GM23338 (cell line): ENCODE measurements at regions not wholly inside any gene's neighbourhood (a gene's known extent, or its start where the extent isn't known, plus 50 kb on each side); places are given as distances from the start of the nearest gene placed in this dataset.

ENCODE experiments used
- EZH2 ChIP-seq: fragments of 200-600 bp; sonication (generic); IDR thresholded peaks from one replicate; pipeline ENCODE4 v1.8.0; 2017; ENCODE audit warnings: antibody characterized with exemption, mild to moderate bottlenecking, low read depth; ENCODE audit not compliant: unreplicated experiment
- EZH2phosphoT487 ChIP-seq: fragments of 200-600 bp; sonication (generic); IDR thresholded peaks from one replicate; pipeline ENCODE4 v1.8.1; 2018; ENCODE audit warnings: antibody characterized with exemption; ENCODE audit not compliant: unreplicated experiment
- POLR2AphosphoS5 ChIP-seq: IDR thresholded peaks from 2 replicates; pipeline ENCODE4 v1.6.1; 2016; ENCODE audit warnings: antibody characterized with exemption, low read depth
- TF ChIP-seq, protein P1 (sequence below), 2 experiments: fragments of 200-600 bp in 1 of 2; sonication (generic) in 1 of 2; conservative IDR thresholded peaks; 2 replicates each; pipeline versions ENCODE4 v1.5.1 to v1.6.1; 2016 to 2017; ENCODE audit warnings: antibody characterized with exemption in 2 of 2, low read depth in 2 of 2, mild to moderate bottlenecking in 2 of 2, moderate library complexity in 1 of 2
- TF ChIP-seq, protein P2 (sequence below): IDR thresholded peaks from 2 replicates; pipeline ENCODE4 v1.6.1; 2016; ENCODE audit warnings: antibody characterized with exemption

DNA sequence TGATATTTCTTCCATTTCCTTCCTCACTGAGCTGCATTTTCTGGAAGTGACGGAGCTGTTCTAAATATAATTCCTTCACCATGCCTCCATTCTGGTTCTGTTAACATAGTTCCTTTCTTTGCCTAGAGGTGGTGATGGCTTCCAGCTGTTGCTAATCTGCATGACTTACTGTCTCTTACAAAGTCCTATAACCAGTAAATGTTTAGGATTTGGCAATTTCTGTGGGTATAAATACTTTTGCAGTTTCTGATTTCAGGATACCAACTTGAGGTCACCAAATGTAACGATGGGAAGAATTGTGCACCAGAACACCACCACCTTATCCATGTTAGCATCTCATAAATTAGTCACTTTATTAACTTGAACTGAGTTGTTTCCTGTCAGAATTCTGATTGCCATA is 101.7 kb upstream of the FN1 start:
- TF ChIP-seq, protein P1, sequence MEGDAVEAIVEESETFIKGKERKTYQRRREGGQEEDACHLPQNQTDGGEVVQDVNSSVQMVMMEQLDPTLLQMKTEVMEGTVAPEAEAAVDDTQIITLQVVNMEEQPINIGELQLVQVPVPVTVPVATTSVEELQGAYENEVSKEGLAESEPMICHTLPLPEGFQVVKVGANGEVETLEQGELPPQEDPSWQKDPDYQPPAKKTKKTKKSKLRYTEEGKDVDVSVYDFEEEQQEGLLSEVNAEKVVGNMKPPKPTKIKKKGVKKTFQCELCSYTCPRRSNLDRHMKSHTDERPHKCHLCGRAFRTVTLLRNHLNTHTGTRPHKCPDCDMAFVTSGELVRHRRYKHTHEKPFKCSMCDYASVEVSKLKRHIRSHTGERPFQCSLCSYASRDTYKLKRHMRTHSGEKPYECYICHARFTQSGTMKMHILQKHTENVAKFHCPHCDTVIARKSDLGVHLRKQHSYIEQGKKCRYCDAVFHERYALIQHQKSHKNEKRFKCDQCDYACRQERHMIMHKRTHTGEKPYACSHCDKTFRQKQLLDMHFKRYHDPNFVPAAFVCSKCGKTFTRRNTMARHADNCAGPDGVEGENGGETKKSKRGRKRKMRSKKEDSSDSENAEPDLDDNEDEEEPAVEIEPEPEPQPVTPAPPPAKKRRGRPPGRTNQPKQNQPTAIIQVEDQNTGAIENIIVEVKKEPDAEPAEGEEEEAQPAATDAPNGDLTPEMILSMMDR (conservative IDR thresholded peaks at IDR 0.05; ENCODE audit: low read depth in 2 of 2) = no peak
- TF ChIP-seq POLR2AphosphoS5 (no peak), EZH2 (no peak), EZH2phosphoT487 (no peak)
- TF ChIP-seq, protein P2, sequence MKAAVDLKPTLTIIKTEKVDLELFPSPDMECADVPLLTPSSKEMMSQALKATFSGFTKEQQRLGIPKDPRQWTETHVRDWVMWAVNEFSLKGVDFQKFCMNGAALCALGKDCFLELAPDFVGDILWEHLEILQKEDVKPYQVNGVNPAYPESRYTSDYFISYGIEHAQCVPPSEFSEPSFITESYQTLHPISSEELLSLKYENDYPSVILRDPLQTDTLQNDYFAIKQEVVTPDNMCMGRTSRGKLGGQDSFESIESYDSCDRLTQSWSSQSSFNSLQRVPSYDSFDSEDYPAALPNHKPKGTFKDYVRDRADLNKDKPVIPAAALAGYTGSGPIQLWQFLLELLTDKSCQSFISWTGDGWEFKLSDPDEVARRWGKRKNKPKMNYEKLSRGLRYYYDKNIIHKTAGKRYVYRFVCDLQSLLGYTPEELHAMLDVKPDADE = no peak
